ENCODE measurements at regions not wholly inside any gene's neighbourhood (a gene's known extent, or its start where the extent isn't known, plus 50 kb on each side); places are given as distances from the start of the nearest gene placed in this dataset.
"Not testable (repeated sequence)": the region's sequence is repeated elsewhere in the genome, so short reads cannot be mapped to it uniquely, and the experiment has no call there.

GRCh38 chr10:90227786-90228185 lies 526.4 kb downstream of the KIF20B start:
- POLR2A ChIA-PET = no interaction called here
- intact Hi-C loops (cut with micrococcal nuclease; ENCODE audit: unreplicated experiment) = no loop called here

DNA sequence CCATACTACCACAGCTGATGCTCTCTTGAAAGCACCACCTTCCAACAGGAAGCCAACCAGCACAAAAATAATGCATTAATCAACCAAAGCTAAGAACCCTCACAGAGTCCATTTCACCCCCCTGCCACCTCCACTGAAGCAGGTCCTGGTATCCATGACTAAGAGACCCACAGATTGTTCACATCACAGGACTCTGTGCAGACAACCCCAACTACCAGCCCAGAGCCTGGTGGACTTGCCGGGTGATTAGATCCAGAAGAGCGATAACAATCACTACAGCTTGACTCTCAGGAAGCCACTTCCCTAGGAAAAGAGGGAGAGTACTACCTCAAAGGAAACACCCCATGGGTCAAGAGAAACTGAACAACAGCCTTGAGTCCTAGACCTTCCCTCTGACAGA lies 528.1 kb downstream of the KIF20B start:
- Histone ChIP-seq H3K4me2 (ENCODE audit: low read length) (no peak overlapping the region), H4K20me1 (ENCODE audit: insufficient read depth, low read length) (no peaks in the 10 kb centered on the region), H3K79me2 (ENCODE audit: insufficient read depth, low read depth, low read length) (no peaks in the 10 kb centered on the region), H3K27ac (ENCODE audit: low read depth, low read length, poor library complexity, severe bottlenecking) (no peak overlapping the region), H3K36me3 (ENCODE audit: insufficient read depth, low read length) (no peaks in the 10 kb centered on the region), H2AFZ (ENCODE audit: low read length) (no peak overlapping the region), H3K4me3 (ENCODE audit: low read depth, low read length, poor library complexity, severe bottlenecking) (no peak overlapping the region), H3K4me1 (ENCODE audit: insufficient read depth, low read length, poor library complexity, severe bottlenecking) (no peaks in the 10 kb centered on the region), H3K9me2 (ENCODE audit: insufficient read depth, low read length) (no peaks in the 10 kb centered on the region), H3K9me3 (ENCODE audit: low read length) (no peaks in the 10 kb centered on the region)
- ChIA-PET CTCF (ENCODE audit: unreplicated experiment) (no interaction called here), POLR2A (no interaction called here)
- BruUV-seq (replicated peaks) = no TSS peak
- intact Hi-C loops (cut with micrococcal nuclease; ENCODE audit: unreplicated experiment) = no loop called here
- DNase-seq (ENCODE audit: low spot score) = no peak
- TF ChIP-seq, protein P1, sequence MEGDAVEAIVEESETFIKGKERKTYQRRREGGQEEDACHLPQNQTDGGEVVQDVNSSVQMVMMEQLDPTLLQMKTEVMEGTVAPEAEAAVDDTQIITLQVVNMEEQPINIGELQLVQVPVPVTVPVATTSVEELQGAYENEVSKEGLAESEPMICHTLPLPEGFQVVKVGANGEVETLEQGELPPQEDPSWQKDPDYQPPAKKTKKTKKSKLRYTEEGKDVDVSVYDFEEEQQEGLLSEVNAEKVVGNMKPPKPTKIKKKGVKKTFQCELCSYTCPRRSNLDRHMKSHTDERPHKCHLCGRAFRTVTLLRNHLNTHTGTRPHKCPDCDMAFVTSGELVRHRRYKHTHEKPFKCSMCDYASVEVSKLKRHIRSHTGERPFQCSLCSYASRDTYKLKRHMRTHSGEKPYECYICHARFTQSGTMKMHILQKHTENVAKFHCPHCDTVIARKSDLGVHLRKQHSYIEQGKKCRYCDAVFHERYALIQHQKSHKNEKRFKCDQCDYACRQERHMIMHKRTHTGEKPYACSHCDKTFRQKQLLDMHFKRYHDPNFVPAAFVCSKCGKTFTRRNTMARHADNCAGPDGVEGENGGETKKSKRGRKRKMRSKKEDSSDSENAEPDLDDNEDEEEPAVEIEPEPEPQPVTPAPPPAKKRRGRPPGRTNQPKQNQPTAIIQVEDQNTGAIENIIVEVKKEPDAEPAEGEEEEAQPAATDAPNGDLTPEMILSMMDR (conservative IDR thresholded peaks at IDR 0.05; ENCODE audit: low read length) = no peak
- no peak for TF ChIP-seq EZH2phosphoT487 (IDR thresholded peaks at IDR 0.05; ENCODE audit: borderline replicate concordance, low read depth, low read length)

More at GRCh38 chr10:90227786-90228185, 526.4 kb downstream of the KIF20B start:
- Histone ChIP-seq H2AFZ (ENCODE audit: low read length) (no peak overlapping the region), H3K79me2 (ENCODE audit: insufficient read depth, low read depth, low read length) (no peaks in the 10 kb centered on the region), H3K4me2 (ENCODE audit: low read length) (no peak overlapping the region), H3K4me3 (ENCODE audit: low read depth, low read length, poor library complexity, severe bottlenecking) (no peak overlapping the region), H3K27ac (ENCODE audit: low read depth, low read length, poor library complexity, severe bottlenecking) (no peak overlapping the region), H3K9me2 (ENCODE audit: insufficient read depth, low read length) (no peaks in the 10 kb centered on the region), H4K20me1 (ENCODE audit: insufficient read depth, low read length) (no peaks in the 10 kb centered on the region), H3K4me1 (ENCODE audit: insufficient read depth, low read length, poor library complexity, severe bottlenecking) (no peaks in the 10 kb centered on the region), H3K36me3 (ENCODE audit: insufficient read depth, low read length) (no peaks in the 10 kb centered on the region), H3K9me3 (ENCODE audit: low read length) (no peaks in the 10 kb centered on the region)
- DNase-seq (ENCODE audit: low spot score) = no peak
- no peak for TF ChIP-seq EZH2phosphoT487 (IDR thresholded peaks at IDR 0.05; ENCODE audit: borderline replicate concordance, low read depth, low read length)
- no TSS peak for BruUV-seq (replicated peaks)
- CTCF ChIA-PET (ENCODE audit: unreplicated experiment) = no interaction called here

DNA sequence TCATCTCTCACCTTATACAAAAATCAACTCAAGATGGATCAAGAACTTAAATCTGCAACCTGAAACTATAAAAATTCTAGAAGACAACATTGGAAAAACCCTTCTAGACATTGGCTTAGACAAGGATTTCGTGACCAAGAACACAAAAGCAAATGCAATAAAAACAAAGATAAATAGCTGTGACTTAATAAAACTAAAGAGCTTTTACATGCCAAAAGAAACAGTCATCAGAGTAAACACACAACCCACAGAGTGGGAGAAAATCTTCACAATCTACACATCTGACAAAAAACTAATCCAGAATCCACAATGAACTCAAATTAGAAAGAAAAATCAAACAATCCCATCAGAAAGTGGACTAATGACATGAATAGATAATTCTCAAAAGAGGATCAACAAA lies 532.4 kb downstream of the KIF20B start:
- H3K36me3 ChIP-seq (ENCODE audit: insufficient read depth, low read length) = not testable (repeated sequence)

DNA sequence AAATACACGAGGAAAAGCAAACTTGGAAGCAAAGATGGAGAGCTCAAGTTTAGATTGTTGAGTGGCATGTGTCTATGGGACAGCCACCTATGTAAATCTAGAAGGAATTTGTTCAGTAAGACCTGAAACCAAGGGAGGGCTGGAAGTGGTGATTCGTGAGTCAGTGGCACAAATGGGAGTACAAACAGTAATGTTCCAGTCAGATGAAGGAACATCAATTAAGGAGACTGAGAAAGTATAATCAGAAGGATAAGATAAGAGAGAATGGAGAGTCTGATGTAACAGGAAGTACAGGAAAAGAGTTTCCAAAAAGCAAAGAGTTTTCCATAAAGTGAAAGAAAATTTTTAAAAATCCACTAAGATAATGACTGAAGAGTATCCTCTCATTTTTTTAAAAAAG lies 544.2 kb downstream of the KIF20B start:
- ChIA-PET CTCF (ENCODE audit: unreplicated experiment) (no interaction called here), POLR2A (interaction anchor here (0.5 to 0.6 kb wide), 2 partner anchors 279 to 1120 kb away, joined by 3 read pairs; no protein-coding TSS in a partner anchor)
- TF ChIP-seq EZH2phosphoT487 (IDR thresholded peaks at IDR 0.05; ENCODE audit: borderline replicate concordance, low read depth, low read length) = no peak
- TF ChIP-seq, protein P1 (conservative IDR thresholded peaks at IDR 0.05; ENCODE audit: low read length) = no peak
- Histone ChIP-seq H3K79me2 (ENCODE audit: insufficient read depth, low read depth, low read length) (no peaks in the 10 kb centered on the region), H3K4me3 (ENCODE audit: low read depth, low read length, poor library complexity, severe bottlenecking) (no peak overlapping the region), H3K9me2 (ENCODE audit: insufficient read depth, low read length) (no peaks in the 10 kb centered on the region), H2AFZ (ENCODE audit: low read length) (no peak overlapping the region; the same call in 1 of the 2 replicates), H3K4me1 (ENCODE audit: insufficient read depth, low read length, poor library complexity, severe bottlenecking) (no peaks in the 10 kb centered on the region), H3K36me3 (ENCODE audit: insufficient read depth, low read length) (no peaks in the 10 kb centered on the region), H3K9me3 (ENCODE audit: low read length) (no peaks in the 10 kb centered on the region), H3K4me2 (ENCODE audit: low read length) (no peak overlapping the region), H3K27ac (ENCODE audit: low read depth, low read length, poor library complexity, severe bottlenecking) (no peak overlapping the region), H4K20me1 (ENCODE audit: insufficient read depth, low read length) (no peaks in the 10 kb centered on the region)
- BruUV-seq (replicated peaks) = no TSS peak
- intact Hi-C loops (cut with micrococcal nuclease; ENCODE audit: unreplicated experiment) = no loop called here
- no peak for DNase-seq (ENCODE audit: low spot score)

More for the DNA sequence above, 532.4 kb downstream of the KIF20B start:
- POLR2A ChIA-PET; H4K20me1 ChIP-seq (ENCODE audit: insufficient read depth, low read length); DNase-seq (ENCODE audit: low spot score); H3K27ac ChIP-seq (ENCODE audit: low read depth, low read length, poor library complexity, severe bottlenecking); CTCF ChIA-PET (ENCODE audit: unreplicated experiment); H3K9me2 ChIP-seq (ENCODE audit: insufficient read depth, low read length); intact Hi-C loops (cut with micrococcal nuclease; ENCODE audit: unreplicated experiment); H3K79me2 ChIP-seq (ENCODE audit: insufficient read depth, low read depth, low read length); BruUV-seq (replicated peaks); H3K4me1 ChIP-seq (ENCODE audit: insufficient read depth, low read length, poor library complexity, severe bottlenecking); H3K4me2 ChIP-seq (ENCODE audit: low read length); H2AFZ ChIP-seq (ENCODE audit: low read length); H3K4me3 ChIP-seq (ENCODE audit: low read depth, low read length, poor library complexity, severe bottlenecking); H3K9me3 ChIP-seq (ENCODE audit: low read length): not testable (repeated sequence)

DNA sequence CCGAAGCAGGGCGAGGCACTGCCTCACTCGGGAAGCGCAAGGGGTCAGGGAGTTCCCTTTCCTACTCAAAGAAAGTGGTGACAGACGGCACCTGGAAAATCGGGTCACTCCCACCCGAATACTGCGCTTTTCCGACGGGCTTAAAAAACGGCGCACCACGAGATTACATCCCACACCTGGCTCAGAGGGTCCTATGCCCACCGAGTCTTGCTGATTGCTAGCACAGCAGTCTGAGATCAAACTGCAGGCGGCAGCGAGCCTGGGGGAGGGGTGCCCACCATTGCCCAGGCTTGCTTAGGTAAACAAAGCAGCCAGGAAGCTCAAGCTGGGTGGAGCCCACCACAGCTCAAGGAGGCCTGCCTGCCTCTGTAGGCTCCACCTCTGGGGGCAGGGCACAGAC lies 549.4 kb downstream of the KIF20B start:
- H3K9me3 ChIP-seq (ENCODE audit: low read length); H2AFZ ChIP-seq (ENCODE audit: low read length); H3K36me3 ChIP-seq (ENCODE audit: insufficient read depth, low read length); POLR2A ChIA-PET; H4K20me1 ChIP-seq (ENCODE audit: insufficient read depth, low read length); intact Hi-C loops (cut with micrococcal nuclease; ENCODE audit: unreplicated experiment); CTCF ChIA-PET (ENCODE audit: unreplicated experiment); H3K27ac ChIP-seq (ENCODE audit: low read depth, low read length, poor library complexity, severe bottlenecking); H3K4me3 ChIP-seq (ENCODE audit: low read depth, low read length, poor library complexity, severe bottlenecking); H3K4me2 ChIP-seq (ENCODE audit: low read length); H3K9me2 ChIP-seq (ENCODE audit: insufficient read depth, low read length); H3K4me1 ChIP-seq (ENCODE audit: insufficient read depth, low read length, poor library complexity, severe bottlenecking); H3K79me2 ChIP-seq (ENCODE audit: insufficient read depth, low read depth, low read length); DNase-seq (ENCODE audit: low spot score); BruUV-seq (replicated peaks): not testable (repeated sequence)

All from OCI-LY7 (cell line).